ENCODE measurements at regions not wholly inside any gene's neighbourhood (a gene's known extent, or its start where the extent isn't known, plus 50 kb on each side); places are given as distances from the start of the nearest gene placed in this dataset.

DNA sequence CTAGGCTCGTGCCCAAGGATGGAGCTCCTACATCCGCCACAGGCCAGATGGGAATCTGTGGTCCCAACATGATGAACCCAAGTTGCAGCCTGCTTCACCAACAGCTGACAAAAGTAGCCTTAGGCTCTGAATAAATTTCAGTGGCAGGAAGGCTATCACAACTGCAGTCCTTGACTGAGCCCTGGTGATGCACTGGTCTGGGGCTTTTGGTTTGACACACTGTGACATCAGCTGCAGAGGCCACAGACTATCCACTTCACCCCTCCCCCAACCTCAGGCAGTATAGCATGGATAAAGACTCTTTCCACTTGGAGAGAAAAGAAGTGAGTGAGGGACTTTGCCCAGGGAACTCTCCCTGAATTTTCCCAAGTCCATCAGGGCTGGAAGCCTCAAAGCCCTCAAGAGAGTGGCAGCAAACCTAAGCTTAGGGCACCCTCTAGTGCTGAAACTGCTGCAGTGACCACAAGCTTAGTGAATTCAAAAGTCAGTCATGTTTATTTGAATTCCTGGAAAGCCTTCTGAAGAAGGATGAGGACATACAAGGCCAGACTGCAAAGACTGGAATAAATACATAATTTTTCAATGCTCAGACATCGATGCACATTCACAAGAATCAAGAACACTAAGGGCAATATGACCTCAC is 135.0 kb upstream of the TENT5D start:
- TF ChIP-seq, protein P1, sequence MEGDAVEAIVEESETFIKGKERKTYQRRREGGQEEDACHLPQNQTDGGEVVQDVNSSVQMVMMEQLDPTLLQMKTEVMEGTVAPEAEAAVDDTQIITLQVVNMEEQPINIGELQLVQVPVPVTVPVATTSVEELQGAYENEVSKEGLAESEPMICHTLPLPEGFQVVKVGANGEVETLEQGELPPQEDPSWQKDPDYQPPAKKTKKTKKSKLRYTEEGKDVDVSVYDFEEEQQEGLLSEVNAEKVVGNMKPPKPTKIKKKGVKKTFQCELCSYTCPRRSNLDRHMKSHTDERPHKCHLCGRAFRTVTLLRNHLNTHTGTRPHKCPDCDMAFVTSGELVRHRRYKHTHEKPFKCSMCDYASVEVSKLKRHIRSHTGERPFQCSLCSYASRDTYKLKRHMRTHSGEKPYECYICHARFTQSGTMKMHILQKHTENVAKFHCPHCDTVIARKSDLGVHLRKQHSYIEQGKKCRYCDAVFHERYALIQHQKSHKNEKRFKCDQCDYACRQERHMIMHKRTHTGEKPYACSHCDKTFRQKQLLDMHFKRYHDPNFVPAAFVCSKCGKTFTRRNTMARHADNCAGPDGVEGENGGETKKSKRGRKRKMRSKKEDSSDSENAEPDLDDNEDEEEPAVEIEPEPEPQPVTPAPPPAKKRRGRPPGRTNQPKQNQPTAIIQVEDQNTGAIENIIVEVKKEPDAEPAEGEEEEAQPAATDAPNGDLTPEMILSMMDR (IDR thresholded peaks at IDR 0.05; ENCODE audit: control extremely low read depth, extremely low read depth, low read depth, missing control alignments) = peak; percentile 46
- peak; percentile 2 for DNase-seq (ENCODE audit: extremely low spot score)
- ChIA-PET POLR2A (no interaction called here), CTCF (interaction anchor here (1.0 to 1.4 kb wide), 4 partner anchors 10 to 48 kb away, joined by 3 read pairs; no protein-coding TSS in a partner anchor)

DNA sequence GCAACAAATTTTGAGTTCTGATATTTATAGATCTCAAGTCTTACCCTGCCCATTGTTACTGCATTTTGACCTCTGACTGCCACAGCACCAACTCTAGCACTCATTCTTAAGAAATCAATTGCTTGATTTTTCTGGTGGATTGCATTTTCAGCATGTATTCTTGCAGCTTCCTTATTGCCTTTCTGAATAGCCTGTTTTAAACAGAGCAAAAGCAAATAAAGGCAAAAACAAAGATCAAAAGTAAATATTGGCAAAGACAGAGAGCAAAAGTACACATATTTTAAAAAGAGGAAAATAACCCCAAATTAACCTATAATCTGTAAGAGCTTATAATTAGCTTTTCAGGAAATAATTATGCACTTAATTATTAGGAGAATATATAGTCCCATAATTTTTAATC is 129.4 kb upstream of the TENT5D start:
- ChIA-PET POLR2A (no interaction called here), CTCF (no interaction called here)
- TF ChIP-seq, protein P1 (IDR thresholded peaks at IDR 0.05; ENCODE audit: control extremely low read depth, extremely low read depth, low read depth, missing control alignments) = no peak
- DNase-seq (ENCODE audit: extremely low spot score) = no peak

DNA sequence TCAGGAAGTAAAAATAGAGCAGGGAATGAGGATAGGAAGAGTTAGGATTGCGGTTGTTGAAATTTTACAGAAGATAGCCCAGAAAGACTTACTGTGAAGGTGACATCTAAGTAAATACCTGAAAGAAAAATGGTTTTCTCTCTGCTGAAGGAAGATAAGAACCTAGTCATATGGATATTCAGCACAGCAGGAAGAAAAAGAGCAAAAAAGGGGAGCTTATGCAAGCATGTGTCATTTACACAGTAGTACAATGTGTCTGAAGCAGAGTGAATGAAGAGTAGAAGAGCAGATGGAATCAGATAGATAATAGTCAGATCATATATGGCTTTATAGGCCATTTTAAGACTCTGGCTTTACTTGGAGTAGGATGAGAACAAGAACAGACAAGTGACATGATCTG is 126.9 kb upstream of the TENT5D start:
- ChIA-PET POLR2A (no interaction called here), CTCF (no interaction called here)
- TF ChIP-seq, protein P1 (IDR thresholded peaks at IDR 0.05; ENCODE audit: control extremely low read depth, extremely low read depth, low read depth, missing control alignments) = no peak
- DNase-seq (ENCODE audit: extremely low spot score) = no peak

DNA sequence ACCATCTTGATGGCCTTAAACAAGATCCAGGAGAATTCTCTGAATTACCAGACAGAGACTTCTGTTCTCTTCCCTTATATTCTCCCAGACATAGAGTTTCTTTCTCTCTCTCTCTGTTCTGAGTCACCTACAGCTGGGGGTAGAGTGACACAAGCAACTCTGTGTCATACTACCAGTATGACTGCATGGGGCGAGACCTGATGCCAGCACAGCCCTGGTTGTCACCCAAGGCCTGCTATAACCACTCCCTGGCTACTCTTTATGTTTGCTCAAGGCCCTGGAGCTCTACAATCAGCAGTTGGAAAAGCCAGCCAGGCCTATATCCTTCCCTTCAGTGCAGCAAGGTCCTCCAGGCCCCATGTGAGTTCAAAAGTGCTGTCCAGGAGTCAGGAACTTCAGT is 114.2 kb upstream of the TENT5D start:
- TF ChIP-seq, protein P1 (IDR thresholded peaks at IDR 0.05; ENCODE audit: control extremely low read depth, extremely low read depth, low read depth, missing control alignments) = no peak
- POLR2A ChIA-PET = no interaction called here
- CTCF ChIA-PET = interaction anchor here (1.7 kb wide), 1 partner anchor 14 kb away, joined by 3 read pairs; no protein-coding TSS in a partner anchor

DNA sequence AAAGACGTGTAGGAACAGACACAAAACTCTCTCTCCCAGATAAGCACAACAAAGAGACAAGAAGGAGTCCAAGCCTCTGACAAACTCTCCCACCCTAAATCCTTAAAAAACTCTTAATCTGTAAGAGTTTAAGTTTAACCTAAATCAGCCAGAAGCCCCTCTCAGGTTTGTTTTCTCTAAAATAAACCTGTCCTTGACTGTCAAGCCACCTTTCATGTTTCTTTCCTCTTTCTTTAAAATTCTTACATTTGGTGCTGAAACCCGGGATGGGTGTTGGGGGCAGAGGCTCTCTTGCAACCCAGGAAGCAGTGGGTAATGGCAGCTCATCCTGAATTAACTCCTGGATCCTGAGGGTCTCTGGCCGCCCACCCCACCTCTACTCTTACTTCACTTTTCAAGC is 107.8 kb upstream of the TENT5D start:
- CTCF ChIA-PET = no interaction called here

More for the DNA sequence above, 114.2 kb upstream of the TENT5D start:
- no peak for DNase-seq (ENCODE audit: extremely low spot score)

DNA sequence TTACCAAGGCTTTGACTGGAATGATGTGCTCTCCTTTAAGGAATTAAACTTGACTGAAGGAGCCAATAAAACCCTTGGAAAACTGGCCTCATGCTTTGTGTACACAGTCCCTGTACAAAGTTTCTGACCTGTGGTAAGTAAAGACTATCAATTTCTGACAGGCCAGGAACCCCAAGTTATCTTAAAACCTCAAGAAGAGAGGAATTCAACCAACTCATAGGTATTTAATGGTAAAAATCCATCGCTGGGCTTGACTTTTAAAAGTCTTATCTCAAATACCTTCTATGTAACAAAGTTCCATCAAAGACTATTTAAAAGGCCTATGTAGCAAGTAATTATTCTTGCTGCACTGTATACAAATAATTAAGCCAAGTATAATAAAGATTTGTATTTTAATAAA is 103.7 kb upstream of the TENT5D start:
- TF ChIP-seq, protein P1 (IDR thresholded peaks at IDR 0.05; ENCODE audit: control extremely low read depth, extremely low read depth, low read depth, missing control alignments) = no peak
- ChIA-PET POLR2A (no interaction called here), CTCF (no interaction called here)
- DNase-seq (ENCODE audit: extremely low spot score) = no peak

More for the DNA sequence above, 107.8 kb upstream of the TENT5D start:
- TF ChIP-seq, protein P1 (IDR thresholded peaks at IDR 0.05; ENCODE audit: control extremely low read depth, extremely low read depth, low read depth, missing control alignments) = no peak
- DNase-seq (ENCODE audit: extremely low spot score) = no peak
- POLR2A ChIA-PET = no interaction called here

Measured in GM10248 (cell line).